ACC112 (cell line): ENCODE measurements at regions not wholly inside any gene's neighbourhood (a gene's known extent, or its start where the extent isn't known, plus 50 kb on each side); places are given as distances from the start of the nearest gene placed in this dataset.
"Not testable (repeated sequence)": the region's sequence is repeated elsewhere in the genome, so short reads cannot be mapped to it uniquely, and the experiment has no call there.

ENCODE experiments used
- H2AFZ ChIP-seq: fragments of 200-600 bp; sonication (generic); one replicate; pipeline ENCODE4 v1.6.0; 2017; ENCODE audit warnings: antibody characterized with exemption, low read length; ENCODE audit not compliant: unreplicated experiment
- H3K27ac ChIP-seq: fragments of 200-600 bp; sonication (generic); 2 replicates; pipeline ENCODE4 v1.5.1; 2014; ENCODE audit warnings: low read depth, mild to moderate bottlenecking, antibody characterized with exemption, low read length, moderate library complexity
- H3K27me3 ChIP-seq: fragments of 200-600 bp; sonication (generic); 2 replicates; pipeline ENCODE4 v1.6.1; 2014; ENCODE audit warnings: mild to moderate bottlenecking, antibody characterized with exemption, low read length, moderate library complexity, mixed read lengths; ENCODE audit not compliant: insufficient read depth
- H3K36me3 ChIP-seq: fragments of 200-600 bp; sonication (generic); 2 replicates; pipeline ENCODE4 v1.6.1; 2016; ENCODE audit warnings: mild to moderate bottlenecking, antibody characterized with exemption, low read length, moderate library complexity, mixed read lengths; ENCODE audit not compliant: insufficient read depth
- H3K4me1 ChIP-seq: fragments of 200-600 bp; sonication (generic); one replicate; pipeline ENCODE4 v1.6.1; 2016; ENCODE audit warnings: low read length, mixed read lengths; ENCODE audit not compliant: insufficient read depth, unreplicated experiment, control insufficient read depth
- H3K4me3 ChIP-seq: fragments of 200-600 bp; sonication (generic); 2 replicates; pipeline ENCODE4 v1.5.1; 2014; ENCODE audit warnings: mild to moderate bottlenecking, low read depth, low read length
- H3K79me2 ChIP-seq: fragments of 200-600 bp; sonication (generic); one replicate; pipeline ENCODE4 v1.6.0; 2016; ENCODE audit warnings: low read length; ENCODE audit not compliant: control insufficient read depth, unreplicated experiment, insufficient read depth

- Histone ChIP-seq H3K79me2 (no peaks in the 10 kb centered on the region), H3K27me3 (peaks cover 25% of the 10 kb centered on the region; the same call in 1 of the 2 replicates), H2AFZ (no peak overlapping the region), H3K36me3 (no peaks in the 10 kb centered on the region), H3K4me1 (no peaks in the 10 kb centered on the region), H3K4me3 (no peak overlapping the region), H3K27ac (no peak overlapping the region)
These were observed 343.2 kb upstream of the SULF2 start for GRCh38 chr20:48128436-48128835.

- peaks cover 25% of the 10 kb centered on the region; the same call in 1 of the 2 replicates for H3K27me3 ChIP-seq
- not testable (repeated sequence) for H3K4me3 ChIP-seq, H3K27ac ChIP-seq, H3K36me3 ChIP-seq, H3K4me1 ChIP-seq, H3K79me2 ChIP-seq, H2AFZ ChIP-seq
These were observed 342.7 kb upstream of the SULF2 start for GRCh38 chr20:48127964-48128363.

- H3K4me1 ChIP-seq, H3K4me3 ChIP-seq, H3K27ac ChIP-seq, H2AFZ ChIP-seq, H3K79me2 ChIP-seq, H3K36me3 ChIP-seq: not testable (repeated sequence)
- peaks cover 17% of the 10 kb centered on the region; the same call in 1 of the 2 replicates for H3K27me3 ChIP-seq
These were observed 341.9 kb upstream of the SULF2 start for GRCh38 chr20:48127133-48127532.

- Histone ChIP-seq H3K27ac (no peak overlapping the region), H2AFZ (no peak overlapping the region), H3K79me2 (no peaks in the 10 kb centered on the region), H3K27me3 (peaks cover 16% of the 10 kb centered on the region; the same call in 1 of the 2 replicates), H3K36me3 (no peaks in the 10 kb centered on the region), H3K4me1 (no peaks in the 10 kb centered on the region), H3K4me3 (no peak overlapping the region)
These were observed 341.0 kb upstream of the SULF2 start for GRCh38 chr20:48126227-48126740.

GRCh38 chr20:48124960-48125359 lies 339.7 kb upstream of the SULF2 start:
- Histone ChIP-seq H3K27me3 (peaks cover 7% of the 10 kb centered on the region; the same call in 1 of the 2 replicates), H2AFZ (no peak overlapping the region), H3K79me2 (no peaks in the 10 kb centered on the region), H3K27ac (no peak overlapping the region), H3K4me1 (no peaks in the 10 kb centered on the region), H3K4me3 (no peak overlapping the region), H3K36me3 (no peaks in the 10 kb centered on the region)

- peaks cover 2% of the 10 kb centered on the region; the same call in 1 of the 2 replicates for H3K27me3 ChIP-seq
- H2AFZ ChIP-seq: no peak overlapping the region
- H3K36me3 ChIP-seq: no peaks in the 10 kb centered on the region
- no peak overlapping the region for H3K4me3 ChIP-seq
- no peak overlapping the region for H3K27ac ChIP-seq
- no peaks in the 10 kb centered on the region for H3K79me2 ChIP-seq
- no peaks in the 10 kb centered on the region for H3K4me1 ChIP-seq
These were observed 339.0 kb upstream of the SULF2 start for GRCh38 chr20:48124181-48124782.

- H3K4me3 ChIP-seq: no peak overlapping the region
- no peaks in the 10 kb centered on the region for H3K4me1 ChIP-seq
- no peaks in the 10 kb centered on the region for H3K27me3 ChIP-seq
- H3K36me3 ChIP-seq: no peaks in the 10 kb centered on the region
- H3K27ac ChIP-seq: no peak overlapping the region
- H3K79me2 ChIP-seq: no peaks in the 10 kb centered on the region
- no peak overlapping the region for H2AFZ ChIP-seq
These were observed 334.8 kb upstream of the SULF2 start for GRCh38 chr20:48120120-48120519.

- H3K27me3 ChIP-seq, H3K27ac ChIP-seq, H3K79me2 ChIP-seq, H3K4me1 ChIP-seq, H2AFZ ChIP-seq, H3K4me3 ChIP-seq, H3K36me3 ChIP-seq: not testable (repeated sequence)
These were observed 334.1 kb upstream of the SULF2 start for GRCh38 chr20:48119389-48119788.

- Histone ChIP-seq H3K79me2 (no peaks in the 10 kb centered on the region), H3K4me1 (no peaks in the 10 kb centered on the region), H3K36me3 (no peaks in the 10 kb centered on the region)
These were observed 330.2 kb upstream of the SULF2 start for GRCh38 chr20:48115502-48115901.

GRCh38 chr20:48107560-48107959 lies 322.3 kb upstream of the SULF2 start:
- Histone ChIP-seq H3K4me1 (no peaks in the 10 kb centered on the region), H3K79me2 (no peaks in the 10 kb centered on the region), H3K27me3 (0 out of 2 replicates have a peak, but pooled peaks cover 7% of the 10 kb centered on the region), H3K36me3 (no peaks in the 10 kb centered on the region), H3K27ac (peak overlapping the region; percentile 2; the same call in 1 of the 2 replicates), H3K4me3 (no peak overlapping the region), H2AFZ (no peak overlapping the region)

More at GRCh38 chr20:48115502-48115901, 330.2 kb upstream of the SULF2 start:
- H2AFZ ChIP-seq: no peak overlapping the region
- H3K27ac ChIP-seq: no peak overlapping the region
- H3K27me3 ChIP-seq: 0 out of 2 replicates have a peak, but pooled peaks cover 7% of the 10 kb centered on the region
- H3K4me3 ChIP-seq: no peak overlapping the region

GRCh38 chr20:48106428-48106827 lies 321.1 kb upstream of the SULF2 start:
- Histone ChIP-seq H3K27ac (no peak overlapping the region), H3K36me3 (no peaks in the 10 kb centered on the region)

More at GRCh38 chr20:48106428-48106827, 321.1 kb upstream of the SULF2 start:
- Histone ChIP-seq H2AFZ (no peak overlapping the region), H3K4me1 (no peaks in the 10 kb centered on the region), H3K79me2 (no peaks in the 10 kb centered on the region), H3K4me3 (no peak overlapping the region), H3K27me3 (0 out of 2 replicates have a peak, but pooled peaks cover 7% of the 10 kb centered on the region)
